ENCODE measurements at regions not wholly inside any gene's neighbourhood (a gene's known extent, or its start where the extent isn't known, plus 50 kb on each side); places are given as distances from the start of the nearest gene placed in this dataset.

- no peak for DNase-seq (ENCODE audit: low read depth in 2 of 2)
Measured at GRCh38 chr15:35769656-35770055, 223.7 kb upstream of the DPH6 start.

DNA sequence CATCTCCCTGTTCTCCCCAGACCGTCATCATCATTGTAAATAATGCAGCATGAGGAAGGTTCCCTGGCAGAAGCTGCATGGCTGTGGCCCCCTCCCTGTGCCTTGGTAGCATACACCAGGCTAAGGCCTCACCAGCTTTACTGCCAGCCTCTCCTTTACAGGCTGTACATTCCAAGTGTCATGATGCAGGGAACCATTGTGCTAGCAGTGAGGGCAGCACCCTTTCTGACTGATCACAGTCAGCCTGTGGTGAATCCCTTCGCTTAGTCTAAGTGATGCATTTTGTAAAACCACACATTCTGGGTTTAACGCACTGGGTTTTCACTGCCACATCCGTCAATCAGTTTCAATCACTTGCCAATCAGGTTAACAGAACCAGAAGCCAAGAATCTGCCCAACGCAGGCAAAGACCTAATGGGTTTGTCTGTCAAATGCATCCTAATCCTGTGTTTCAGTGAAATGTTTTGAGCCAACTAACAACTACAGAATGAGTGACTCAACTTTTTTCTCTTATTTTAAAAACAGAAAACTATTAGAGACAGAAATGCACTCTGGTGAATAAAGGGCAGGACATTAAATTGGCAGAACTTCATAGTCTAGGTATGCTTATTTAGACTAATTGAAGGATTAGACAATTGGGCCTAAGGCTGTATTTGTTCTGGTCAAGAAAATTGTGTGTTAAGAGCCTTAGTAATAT is 225.9 kb upstream of the DPH6 start:
- DNase-seq (ENCODE audit: low read depth in 2 of 2), result no peak

DNA sequence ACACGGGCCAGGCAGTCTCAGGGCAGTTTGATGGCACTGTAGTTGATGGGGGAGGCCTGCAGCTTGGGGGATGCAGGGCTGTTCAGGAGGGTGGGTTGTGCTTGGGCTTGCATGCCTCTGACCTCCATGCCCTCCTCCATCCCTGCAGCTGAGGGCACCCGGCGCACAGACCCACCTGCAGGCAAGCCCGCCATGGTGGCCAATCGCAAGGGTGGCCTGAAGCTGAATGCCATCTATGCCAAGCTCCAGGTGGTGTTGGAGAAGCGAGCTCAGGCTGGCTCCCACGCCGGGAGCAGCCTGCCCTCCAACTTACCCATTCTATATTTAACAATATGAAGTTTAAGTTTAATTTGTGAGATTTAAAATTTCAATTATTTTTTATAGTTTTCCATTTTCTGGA is 228.7 kb upstream of the DPH6 start:
- no peak for DNase-seq (ENCODE audit: low read depth in 2 of 2)

DNA sequence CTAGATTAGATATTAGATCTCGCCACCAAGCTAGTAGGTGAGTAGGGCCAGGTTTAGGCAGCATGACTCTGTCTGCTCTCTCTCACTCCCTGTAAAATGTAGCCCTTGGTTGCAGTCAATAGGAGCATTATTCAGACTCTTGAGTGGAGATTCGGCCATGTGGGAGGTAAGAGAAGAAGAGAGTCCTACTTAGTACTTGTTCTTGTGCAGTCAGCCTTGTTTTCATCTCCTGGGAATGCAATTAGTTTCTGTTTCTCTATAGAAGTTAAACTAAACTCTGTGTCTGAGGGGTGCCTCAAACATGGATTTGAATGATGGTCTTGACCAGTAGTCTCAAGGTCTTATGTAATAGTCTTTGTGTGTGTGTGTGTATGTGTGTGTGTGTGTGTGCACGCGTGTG is 229.5 kb upstream of the DPH6 start:
- no peak for DNase-seq (ENCODE audit: low read depth in 2 of 2)

DNA sequence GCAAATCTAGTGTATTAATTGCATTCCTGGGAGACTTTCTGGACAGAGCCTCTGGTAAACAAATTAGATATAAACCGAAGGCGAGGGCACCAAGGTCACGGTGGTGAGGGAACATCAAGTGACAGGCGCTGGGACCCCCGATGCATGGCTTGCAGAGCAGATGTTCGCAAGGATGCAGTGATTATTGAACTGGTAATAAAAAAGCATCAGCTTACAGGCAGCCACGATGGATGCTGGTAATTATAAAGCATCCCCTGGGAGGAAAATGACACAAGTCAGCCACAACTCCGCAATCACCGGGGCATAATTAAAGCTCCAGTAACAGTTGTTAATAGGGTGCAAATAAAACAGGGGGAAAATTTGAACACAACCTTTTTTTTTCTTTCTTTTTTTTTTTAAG is 231.1 kb upstream of the DPH6 start:
- no peak for DNase-seq (ENCODE audit: low read depth in 2 of 2)

DNA sequence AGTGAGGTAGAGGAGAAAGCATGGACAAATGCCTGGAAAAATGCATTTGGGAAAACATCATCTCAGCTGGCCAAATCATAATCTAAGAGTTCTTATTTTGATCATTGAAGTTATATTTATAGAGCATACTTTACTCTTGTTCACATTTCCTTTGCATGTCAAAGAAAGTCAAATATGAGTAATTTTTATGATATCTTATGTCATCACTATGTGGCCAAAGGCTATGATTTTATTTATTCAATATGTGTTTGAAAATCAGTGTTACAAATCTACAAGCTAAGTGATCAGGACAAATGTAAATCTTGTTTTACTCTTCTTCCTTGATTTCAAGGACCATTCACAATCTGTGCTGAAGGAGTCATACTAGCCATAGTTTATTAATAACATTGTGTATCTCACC is 237.2 kb upstream of the DPH6 start:
- no peak for DNase-seq (ENCODE audit: low read depth in 2 of 2)

DNA sequence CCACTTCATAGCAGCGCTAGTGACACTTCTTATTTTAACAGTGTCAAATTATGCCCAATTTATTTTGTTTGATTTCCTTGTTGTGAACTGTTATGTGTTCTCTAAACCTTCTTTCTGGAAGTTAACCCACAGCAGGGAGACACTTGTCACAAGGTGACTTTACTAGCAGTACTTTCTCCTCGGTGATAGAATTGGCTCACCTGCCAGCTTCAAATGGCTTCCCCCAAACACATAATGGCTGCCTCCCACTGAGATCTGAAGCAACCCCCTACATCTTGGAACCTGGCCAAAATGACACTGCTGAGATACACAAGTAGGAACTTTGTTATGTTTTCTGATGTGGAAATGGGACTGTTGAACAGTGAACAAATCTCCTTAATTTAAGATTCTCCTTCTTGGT is 238.8 kb upstream of the DPH6 start:
- DNase-seq (ENCODE audit: low read depth in 2 of 2), result no peak

- DNase-seq (ENCODE audit: low read depth in 2 of 2), result no peak
Measured at GRCh38 chr15:35810007-35810406, 264.0 kb upstream of the DPH6 start.

DNA sequence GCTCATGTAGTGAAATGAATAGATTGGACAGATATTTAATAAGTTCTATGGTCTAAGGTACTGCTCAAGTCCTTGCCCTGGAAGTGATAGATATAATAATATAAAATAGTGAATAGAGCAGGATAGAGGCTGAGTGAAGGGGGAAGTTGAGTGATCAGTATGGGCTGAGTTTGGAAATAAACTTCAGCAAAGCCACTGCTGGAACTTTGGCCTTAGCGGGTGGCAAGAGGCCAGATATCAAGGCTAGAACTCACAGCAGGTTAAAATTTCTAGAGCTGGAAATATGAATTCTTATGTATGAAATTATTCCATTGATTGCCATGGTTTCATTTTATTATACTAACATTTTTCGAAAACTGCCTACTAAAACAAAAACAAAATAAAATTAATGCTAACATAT is 267.6 kb upstream of the DPH6 start:
- no peak for DNase-seq (ENCODE audit: low read depth in 2 of 2)

DNA sequence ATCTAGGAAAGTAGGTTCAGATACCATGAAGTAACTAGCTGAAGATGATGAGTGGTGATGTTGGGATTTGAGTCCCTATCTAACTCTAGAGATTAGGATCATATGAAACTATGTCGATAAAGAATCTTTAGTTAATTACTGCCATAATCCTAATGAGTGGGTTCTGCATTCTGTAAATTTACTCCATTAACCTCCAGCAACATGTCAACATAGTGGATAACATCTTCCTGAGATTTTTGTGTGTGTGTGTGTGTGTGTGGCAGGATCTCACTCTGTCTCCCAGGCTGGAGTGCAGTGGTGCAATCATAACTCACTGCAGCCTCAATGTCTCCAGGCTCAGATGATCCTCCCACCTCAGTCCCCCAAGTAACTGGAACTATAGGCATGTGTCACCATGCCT is 272.9 kb upstream of the DPH6 start:
- no peak for DNase-seq (ENCODE audit: low read depth in 2 of 2)

DNA sequence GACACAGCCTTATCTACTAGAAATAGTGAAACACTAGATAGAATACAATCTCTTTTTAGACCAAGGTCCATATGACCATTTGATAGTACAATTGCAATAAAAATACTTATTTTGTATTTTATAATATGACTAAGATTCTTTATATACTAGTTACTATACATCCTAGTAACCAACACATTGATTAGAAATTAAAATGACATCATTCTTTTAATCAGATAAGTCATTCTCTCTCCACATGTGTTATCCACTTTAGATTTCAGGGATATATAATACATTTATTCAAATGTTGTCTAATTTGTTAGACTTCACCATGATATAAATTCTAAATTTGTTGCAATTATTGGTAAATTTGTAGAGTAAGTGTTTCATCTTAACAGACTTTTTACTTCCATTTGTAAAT is 276.2 kb upstream of the DPH6 start:
- DNase-seq (ENCODE audit: low read depth in 2 of 2), result no peak

DNA sequence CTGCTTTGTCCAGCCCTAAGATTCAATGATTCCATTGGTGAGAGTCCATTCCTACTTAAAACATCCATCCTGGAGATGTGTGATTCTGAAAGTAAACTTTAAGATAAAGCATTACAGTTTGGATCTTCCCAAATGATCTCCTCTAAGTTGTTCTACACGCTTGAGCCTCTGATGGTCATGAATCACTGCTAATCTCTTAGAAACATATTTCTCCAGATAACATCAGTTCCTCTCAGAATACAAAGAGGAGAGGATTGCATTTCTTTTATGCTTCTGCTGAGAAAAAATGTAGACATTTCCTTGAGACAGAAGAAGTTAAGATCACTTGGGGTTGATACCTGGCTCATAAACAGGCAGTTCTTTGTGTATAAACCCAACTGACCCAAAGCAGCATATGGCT is 281.2 kb upstream of the DPH6 start:
- no peak for DNase-seq (ENCODE audit: low read depth in 2 of 2)

DNA sequence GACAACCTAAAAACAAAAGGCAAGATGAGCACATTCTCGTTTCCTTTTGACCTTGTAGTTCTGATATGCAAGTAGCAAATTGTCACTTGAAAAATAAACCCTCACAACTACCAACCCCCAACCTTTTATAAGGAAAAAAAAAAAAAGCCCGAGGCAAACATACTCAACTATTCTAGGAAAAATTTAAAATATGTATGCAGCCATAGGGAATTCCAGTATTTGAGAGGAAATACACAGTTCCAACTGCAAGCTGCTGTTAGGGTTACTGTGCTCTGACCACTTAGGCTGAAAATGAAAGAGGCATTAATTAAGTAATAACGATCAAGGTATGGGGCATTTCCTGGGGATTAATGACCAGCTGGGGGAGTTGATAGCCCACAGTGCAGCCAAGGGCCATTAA is 281.9 kb upstream of the DPH6 start:
- DNase-seq (ENCODE audit: low read depth in 2 of 2), result no peak

GRCh38 chr15:35833581-35833980 is 287.6 kb upstream of the DPH6 start:
- no peak for DNase-seq (ENCODE audit: low read depth in 2 of 2)

DNA sequence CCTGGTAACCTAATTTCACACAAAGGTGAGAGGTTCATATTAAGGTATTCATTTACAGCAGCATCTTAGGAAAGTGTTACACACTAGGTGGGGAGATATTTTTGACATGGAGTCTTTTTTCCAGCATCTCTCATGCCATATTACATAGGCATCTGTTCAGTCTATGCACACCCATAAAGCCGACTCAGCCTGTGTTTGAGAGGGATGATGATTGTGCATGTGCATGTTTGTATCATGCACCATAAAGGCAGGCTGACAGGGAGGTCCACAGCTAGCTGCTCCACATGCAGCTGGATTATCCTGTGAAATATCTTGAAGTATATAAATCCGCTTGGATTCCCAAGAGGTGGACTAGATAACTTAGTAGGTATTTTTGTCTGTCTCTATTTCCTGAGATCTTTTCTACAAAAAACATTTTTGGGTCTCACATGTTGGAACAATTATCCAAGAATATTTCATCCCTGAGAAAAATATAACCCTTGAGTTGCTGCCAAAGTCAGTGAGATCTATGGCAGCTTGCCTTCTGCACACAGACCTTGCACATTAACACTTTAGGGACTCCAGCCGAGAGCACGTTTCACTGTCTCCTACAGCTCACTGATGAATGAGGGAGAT is 288.4 kb upstream of the DPH6 start:
- no peak for DNase-seq (ENCODE audit: low read depth in 2 of 2)

GRCh38 chr15:35834866-35835265 is 288.9 kb upstream of the DPH6 start:
- DNase-seq (ENCODE audit: low read depth in 2 of 2), result no peak

- DNase-seq (ENCODE audit: low read depth in 2 of 2), result no peak
Measured at GRCh38 chr15:35838424-35839111, 292.6 kb upstream of the DPH6 start.

GRCh38 chr15:35842631-35843030 is 296.7 kb upstream of the DPH6 start:
- DNase-seq (ENCODE audit: low read depth in 2 of 2), result no peak

GRCh38 chr15:35843498-35843897 is 297.5 kb upstream of the DPH6 start:
- DNase-seq (ENCODE audit: low read depth in 2 of 2), result no peak

- no peak for DNase-seq (ENCODE audit: low read depth in 2 of 2)
Measured at GRCh38 chr15:35850284-35850683, 304.3 kb upstream of the DPH6 start.

DNA sequence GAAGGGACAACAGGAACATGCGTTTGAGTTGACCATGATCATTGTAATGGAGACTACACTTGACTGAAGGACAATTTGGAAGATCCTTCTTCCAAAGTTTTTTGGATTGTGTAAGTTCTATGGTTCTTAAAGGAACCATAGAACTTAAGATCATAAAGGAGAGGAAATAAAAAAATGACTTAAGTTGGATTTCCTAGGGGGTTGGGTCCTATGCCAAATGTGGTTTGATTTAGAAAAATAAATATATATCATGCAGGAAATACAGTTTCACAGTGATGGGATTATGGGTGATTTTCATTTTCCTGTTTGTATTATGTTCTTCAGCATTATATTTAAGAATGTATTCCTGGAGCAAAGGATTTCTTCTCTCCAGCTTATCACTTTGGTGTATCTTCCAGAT is 305.5 kb upstream of the DPH6 start:
- no peak for DNase-seq (ENCODE audit: low read depth in 2 of 2)

- no peak for DNase-seq (ENCODE audit: low read depth in 2 of 2)
Measured at GRCh38 chr15:35852818-35853624, 307.1 kb upstream of the DPH6 start.

DNA sequence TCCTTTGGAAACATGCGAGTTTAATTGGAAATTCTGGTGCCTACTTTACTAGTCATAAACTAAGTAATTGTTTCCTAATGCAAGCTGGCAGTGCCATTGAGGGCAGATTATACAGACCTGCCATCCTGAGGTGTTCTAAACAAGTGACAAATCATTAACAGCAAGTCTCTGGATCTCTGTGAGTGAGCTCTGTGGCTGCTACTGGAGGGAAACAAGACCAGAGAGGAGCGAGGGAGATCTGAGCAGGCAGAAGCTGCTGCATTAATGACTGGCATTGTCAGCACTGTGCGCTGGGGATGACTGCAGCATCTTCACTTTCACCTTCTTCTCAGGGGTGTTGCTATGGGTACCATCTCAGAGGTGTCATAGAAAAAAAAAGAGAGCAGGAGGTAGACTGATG is 308.4 kb upstream of the DPH6 start:
- DNase-seq (ENCODE audit: low read depth in 2 of 2), result no peak
